WTC11 (cell line): ENCODE measurements at regions not wholly inside any gene's neighbourhood (a gene's known extent, or its start where the extent isn't known, plus 50 kb on each side); places are given as distances from the start of the nearest gene placed in this dataset.

Source experiments
- ATAC-seq: fragments of 200-7000 bp; cut with Tn5 transposase; 2 replicates; pipeline ENCODE4 v1.10.0; 2021; ENCODE audit warnings: mild to moderate bottlenecking, moderate library complexity
- CTCF ChIA-PET: fragments of 300-600 bp; sonication (Branson Sonifier 250); formaldehyde crosslinking; loops from one replicate; lab custom pipeline; 2021; ENCODE audit warnings: antibody characterized with exemption; lab: Charles Lee
- POLR2A ChIA-PET: fragments of 350-600 bp; sonication (Branson Sonifier 250); formaldehyde crosslinking; loops from one replicate; lab custom pipeline; 2021; ENCODE audit warnings: antibody characterized with exemption; lab: Charles Lee
- DNase-seq: peaks from one replicate; pipeline ENCODE4 v3.0.0; 2021; ENCODE audit warnings: low spot score
- H3K27ac Mint-ChIP-seq: 2 replicates; pipeline ENCODE4 v1.8.0; 2021; ENCODE audit warnings: mixed read lengths
- H3K27me3 Mint-ChIP-seq: 2 replicates; pipeline ENCODE4 v1.8.0; 2021; ENCODE audit warnings: low read depth, mild to moderate bottlenecking, moderate library complexity, mixed read lengths
- H3K36me3 Mint-ChIP-seq: 2 replicates; pipeline ENCODE4 v1.8.0; 2021; ENCODE audit warnings: mixed read lengths
- H3K4me1 Mint-ChIP-seq: 2 replicates; pipeline ENCODE4 v1.8.0; 2022; ENCODE audit warnings: mixed read lengths
- H3K4me3 Mint-ChIP-seq: 2 replicates; pipeline ENCODE4 v1.8.0; 2021; ENCODE audit warnings: mild to moderate bottlenecking, moderate library complexity, mixed read lengths
- H3K9me3 Mint-ChIP-seq: 2 replicates; pipeline ENCODE4 v1.8.0; 2021; ENCODE audit warnings: mixed read lengths
- AFF4 ChIP-seq: sonication (generic); formaldehyde crosslinking; IDR thresholded peaks from 2 replicates; pipeline ENCODE4 v1.8.1; 2023; ENCODE audit warnings: mild to moderate bottlenecking, missing genetic modification reagents, borderline replicate concordance
- ATF1 ChIP-seq: sonication (generic); formaldehyde crosslinking; IDR thresholded peaks from 2 replicates; pipeline ENCODE4 v1.8.1; 2023; ENCODE audit warnings: mild to moderate bottlenecking, moderate library complexity, missing genetic modification reagents
- ATF3 ChIP-seq: sonication (generic); formaldehyde crosslinking; conservative IDR thresholded peaks from 2 replicates; pipeline ENCODE4 v1.8.1; 2022; ENCODE audit warnings: mild to moderate bottlenecking, missing genetic modification reagents
- CBFB ChIP-seq: sonication (generic); formaldehyde crosslinking; IDR thresholded peaks from 2 replicates; pipeline ENCODE4 v1.8.1; 2022; ENCODE audit warnings: mild to moderate bottlenecking, low read depth, missing genetic modification reagents
- E2F1 ChIP-seq: sonication (generic); formaldehyde crosslinking; IDR thresholded peaks from 2 replicates; pipeline ENCODE4 v1.8.0; 2022; ENCODE audit warnings: mild to moderate bottlenecking, missing genetic modification reagents
- ERG ChIP-seq: fragments of 250-450 bp; sonication (Bioruptor Pico); IDR thresholded peaks from 2 replicates; pipeline ENCODE4 v1.8.0; 2021; ENCODE audit warnings: mild to moderate bottlenecking
- MXD4 ChIP-seq: fragments of 250-450 bp; sonication (Bioruptor Pico); IDR thresholded peaks from 2 replicates; pipeline ENCODE4 v1.8.0; 2021; ENCODE audit warnings: mild to moderate bottlenecking, moderate library complexity, borderline replicate concordance
- NFYB ChIP-seq: sonication (generic); formaldehyde crosslinking; conservative IDR thresholded peaks from 2 replicates; pipeline ENCODE4 v1.8.0; 2022; ENCODE audit warnings: low read depth, missing genetic modification reagents
- NR1H2 ChIP-seq: sonication (generic); formaldehyde crosslinking; IDR thresholded peaks from 2 replicates; pipeline ENCODE4 v1.9.0; 2021; ENCODE audit warnings: mild to moderate bottlenecking, moderate library complexity, missing genetic modification reagents
- NR3C1 ChIP-seq: sonication (generic); formaldehyde crosslinking; conservative IDR thresholded peaks from 2 replicates; pipeline ENCODE4 v1.8.1; 2023; ENCODE audit warnings: low read depth, mild to moderate bottlenecking, missing genetic modification reagents
- PRDM15 ChIP-seq: sonication (generic); formaldehyde crosslinking; IDR thresholded peaks from 2 replicates; pipeline ENCODE4 v1.8.0; 2022; ENCODE audit warnings: missing genetic modification reagents
- TEAD4 ChIP-seq: sonication (generic); formaldehyde crosslinking; IDR thresholded peaks from 2 replicates; pipeline ENCODE4 v1.8.0; 2022; ENCODE audit warnings: mild to moderate bottlenecking, missing genetic modification reagents
- ZNF138 ChIP-seq: sonication (generic); formaldehyde crosslinking; conservative IDR thresholded peaks from 2 replicates; pipeline ENCODE4 v1.8.1; 2022; ENCODE audit warnings: mild to moderate bottlenecking, moderate library complexity, missing genetic modification reagents
- ZNF232 ChIP-seq: sonication (generic); formaldehyde crosslinking; IDR thresholded peaks from 2 replicates; pipeline ENCODE4 v1.8.0; 2022; ENCODE audit warnings: mild to moderate bottlenecking, missing genetic modification reagents
- ZNF423 ChIP-seq: fragments of 250-450 bp; sonication (Bioruptor Pico); IDR thresholded peaks from 2 replicates; pipeline ENCODE4 v2.1.2; 2022; ENCODE audit warnings: mild to moderate bottlenecking, moderate library complexity
- ZNF425 ChIP-seq: fragments of 250-450 bp; sonication (Bioruptor Pico); conservative IDR thresholded peaks from 2 replicates; pipeline ENCODE4 v1.9.0; 2021; ENCODE audit warnings: mild to moderate bottlenecking
- ZNF671 ChIP-seq: fragments of 250-450 bp; sonication (Bioruptor Pico); IDR thresholded peaks from 2 replicates; pipeline ENCODE4 v1.8.0; 2021; ENCODE audit warnings: mild to moderate bottlenecking

- TF ChIP-seq ZNF423 (no peak), NR3C1 (no peak), ATF1 (no peak), ATF3 (CRISPR knock-in tag) (no peak), PRDM15 (no peak)
Measured at GRCh38 chr2:14933753-14934152, 301.2 kb downstream of the LRATD1 start (continued).

GRCh38 chr2:14936426-14936825, 303.9 kb downstream of the LRATD1 start:
- no peaks in the 10 kb centered on the region for H3K27me3 Mint-ChIP-seq
- no peak overlapping the region for H3K4me3 Mint-ChIP-seq
- no peak overlapping the region for H3K27ac Mint-ChIP-seq
- no peak for ATAC-seq
- H3K36me3 Mint-ChIP-seq, result peaks cover 5% of the 10 kb centered on the region; the same call in 1 of the 2 replicates
- CTCF ChIA-PET, result no interaction called here
- peaks cover 27% of the 10 kb centered on the region for H3K9me3 Mint-ChIP-seq
- DNase-seq, result no peak
- TF ChIP-seq AFF4 (CRISPR knock-in tag) (no peak), E2F1 (CRISPR knock-in tag) (no peak), CBFB (CRISPR knock-in tag) (no peak), ZNF138 (CRISPR knock-in tag) (no peak)
- TF ChIP-seq, all 79 proteins: peak for 0
- H3K4me1 Mint-ChIP-seq, result no peaks in the 10 kb centered on the region
- POLR2A ChIA-PET, result no interaction called here

- Mint-ChIP-seq H3K9me3 (peaks cover 29% of the 10 kb centered on the region), H3K4me1 (no peaks in the 10 kb centered on the region), H3K27ac (no peak overlapping the region), H3K27me3 (no peaks in the 10 kb centered on the region), H3K36me3 (peaks cover 5% of the 10 kb centered on the region; the same call in 1 of the 2 replicates), H3K4me3 (no peak overlapping the region)
- CTCF ChIA-PET, result no interaction called here
- ATAC-seq, result no peak
- no peak for DNase-seq
- POLR2A ChIA-PET, result no interaction called here
- no peak for TF ChIP-seq MXD4
- no peak for TF ChIP-seq NR1H2
- no peak for TF ChIP-seq PRDM15
- no peak for TF ChIP-seq ZNF671
- no peak for TF ChIP-seq ERG (CRISPR knock-in tag)
- TF ChIP-seq ZNF425 (CRISPR knock-in tag), result no peak
- no peak for TF ChIP-seq CBFB (CRISPR knock-in tag)
- no peak for TF ChIP-seq TEAD4 (CRISPR knock-in tag)
- TF ChIP-seq ZNF232 (CRISPR knock-in tag), result no peak
- no peak for TF ChIP-seq NFYB (CRISPR knock-in tag)
- TF ChIP-seq NR3C1, result no peak
Measured at GRCh38 chr2:14937336-14937735, 304.8 kb downstream of the LRATD1 start.
